RWPE2 (cell line): ENCODE measurements at regions not wholly inside any gene's neighbourhood (a gene's known extent, or its start where the extent isn't known, plus 50 kb on each side); places are given as distances from the start of the nearest gene placed in this dataset.

Experiments used
- ATAC-seq: fragments of 200-7000 bp; cut with Tn5 transposase; 3 replicates; pipeline ENCODE4 v1.9.1; 2021; ENCODE audit warnings: low read depth
- DNase-seq: peaks from one replicate; pipeline ENCODE4 v3.0.0-alpha.2; 2020; ENCODE audit warnings: low spot score
- H3K27ac ChIP-seq: fragments of 450-650 bp; 2 replicates; pipeline ENCODE4 v1.5.1; 2017; ENCODE audit warnings: mild to moderate bottlenecking; ENCODE audit not compliant: poor library complexity, severe bottlenecking
- H3K27me3 ChIP-seq: fragments of 250-450 bp; sonication (Bioruptor Pico); 2 replicates; pipeline ENCODE4 v1.5.1; 2021; ENCODE audit warnings: mild to moderate bottlenecking, moderate library complexity; ENCODE audit not compliant: insufficient read depth, poor library complexity, severe bottlenecking
- H3K36me3 ChIP-seq: fragments of 250-450 bp; sonication (Bioruptor Pico); 2 replicates; pipeline ENCODE4 v1.5.1; 2020; ENCODE audit warnings: low read depth, mild to moderate bottlenecking, moderate library complexity
- H3K4me1 ChIP-seq: fragments of 250-450 bp; sonication (Bioruptor Pico); 2 replicates; pipeline ENCODE4 v1.5.1; 2021; ENCODE audit warnings: mild to moderate bottlenecking, moderate library complexity; ENCODE audit not compliant: insufficient read depth, poor library complexity, severe bottlenecking
- H3K4me3 ChIP-seq: fragments of 250-450 bp; sonication (Bioruptor Pico); 2 replicates; pipeline ENCODE4 v1.5.1; 2021; ENCODE audit warnings: mild to moderate bottlenecking, moderate library complexity; ENCODE audit not compliant: severe bottlenecking
- H3K9me3 ChIP-seq: fragments of 250-450 bp; sonication (Bioruptor Pico); 2 replicates; pipeline ENCODE4 v1.5.1; 2021; ENCODE audit warnings: mild to moderate bottlenecking, moderate library complexity; ENCODE audit not compliant: severe bottlenecking
- TF ChIP-seq, protein P1 (sequence below): fragments of 450-650 bp; IDR thresholded peaks from one replicate; pipeline ENCODE4 v1.5.1; 2017; ENCODE audit warnings: mild to moderate bottlenecking, moderate library complexity; ENCODE audit not compliant: poor library complexity, severe bottlenecking

DNA sequence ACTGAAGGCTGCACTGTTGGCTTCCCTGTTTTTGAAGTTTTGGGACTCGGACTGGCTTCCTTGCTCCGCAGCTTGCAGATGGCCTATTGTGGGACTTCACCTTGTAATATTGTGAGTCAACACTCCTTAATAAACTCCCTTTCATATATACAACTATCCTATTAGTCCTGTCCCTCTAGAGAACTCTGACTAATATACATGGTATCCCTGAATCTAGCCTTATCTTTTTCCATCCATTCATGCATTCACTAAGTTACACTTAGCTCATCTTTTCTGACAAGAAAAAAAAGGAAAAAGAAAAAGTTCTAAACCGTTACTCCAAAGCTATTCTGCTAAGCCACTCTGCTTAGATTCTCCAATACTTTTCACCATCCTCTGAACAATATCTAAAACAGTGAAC is 1260.2 kb upstream of the PCDH7 start:
- DNase-seq (no peak), ATAC-seq (no peak)
- H3K27me3 ChIP-seq: no peaks in the 10 kb centered on the region
- no peak overlapping the region for H3K4me3 ChIP-seq
- H3K36me3 ChIP-seq: no peaks in the 10 kb centered on the region
- no peaks in the 10 kb centered on the region for H3K4me1 ChIP-seq
- no peak overlapping the region for H3K27ac ChIP-seq
- H3K9me3 ChIP-seq: no peaks in the 10 kb centered on the region
- TF ChIP-seq, protein P1, sequence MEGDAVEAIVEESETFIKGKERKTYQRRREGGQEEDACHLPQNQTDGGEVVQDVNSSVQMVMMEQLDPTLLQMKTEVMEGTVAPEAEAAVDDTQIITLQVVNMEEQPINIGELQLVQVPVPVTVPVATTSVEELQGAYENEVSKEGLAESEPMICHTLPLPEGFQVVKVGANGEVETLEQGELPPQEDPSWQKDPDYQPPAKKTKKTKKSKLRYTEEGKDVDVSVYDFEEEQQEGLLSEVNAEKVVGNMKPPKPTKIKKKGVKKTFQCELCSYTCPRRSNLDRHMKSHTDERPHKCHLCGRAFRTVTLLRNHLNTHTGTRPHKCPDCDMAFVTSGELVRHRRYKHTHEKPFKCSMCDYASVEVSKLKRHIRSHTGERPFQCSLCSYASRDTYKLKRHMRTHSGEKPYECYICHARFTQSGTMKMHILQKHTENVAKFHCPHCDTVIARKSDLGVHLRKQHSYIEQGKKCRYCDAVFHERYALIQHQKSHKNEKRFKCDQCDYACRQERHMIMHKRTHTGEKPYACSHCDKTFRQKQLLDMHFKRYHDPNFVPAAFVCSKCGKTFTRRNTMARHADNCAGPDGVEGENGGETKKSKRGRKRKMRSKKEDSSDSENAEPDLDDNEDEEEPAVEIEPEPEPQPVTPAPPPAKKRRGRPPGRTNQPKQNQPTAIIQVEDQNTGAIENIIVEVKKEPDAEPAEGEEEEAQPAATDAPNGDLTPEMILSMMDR: no peak

- H3K27me3 ChIP-seq: no peaks in the 10 kb centered on the region
- H3K36me3 ChIP-seq: no peaks in the 10 kb centered on the region
- TF ChIP-seq, protein P1: no peak
- no peak overlapping the region for H3K4me3 ChIP-seq
- DNase-seq: no peak
- no peaks in the 10 kb centered on the region for H3K4me1 ChIP-seq
- no peak overlapping the region for H3K27ac ChIP-seq
- ATAC-seq: no peak
- H3K9me3 ChIP-seq: no peaks in the 10 kb centered on the region
These were observed 1253.0 kb upstream of the PCDH7 start for GRCh38 chr4:29467044-29467717.
